ENCODE measurements at regions not wholly inside any gene's neighbourhood (a gene's known extent, or its start where the extent isn't known, plus 50 kb on each side); places are given as distances from the start of the nearest gene placed in this dataset.
"Not testable (repeated sequence)": the region's sequence is repeated elsewhere in the genome, so short reads cannot be mapped to it uniquely, and the experiment has no call there.

- H3K27ac Mint-ChIP-seq: no peak overlapping the region
These were observed 733.5 kb downstream of the ZWINT start for GRCh38 chr10:55627501-55628051.

GRCh38 chr10:55601690-55602478 lies 759.2 kb downstream of the ZWINT start:
- not testable (repeated sequence) for H3K27ac Mint-ChIP-seq; H3K27ac ChIP-seq; H3K36me3 Mint-ChIP-seq; H3K4me1 ChIP-seq; H3K9ac ChIP-seq; H3K36me3 ChIP-seq; H3K9me3 ChIP-seq (ENCODE audit: low read depth); DNase-seq (ENCODE audit: low spot score); H3K4me1 Mint-ChIP-seq; H4K20me1 ChIP-seq (ENCODE audit: low read depth); H3K9me3 Mint-ChIP-seq; H3K79me2 ChIP-seq (ENCODE audit: low read depth); H3F3A ChIP-seq (ENCODE audit: low read depth); H3K27me3 ChIP-seq; H3K27me3 Mint-ChIP-seq (ENCODE audit: insufficient read depth, low read depth)
- peak overlapping the region; percentile 50 for H3K4me3 ChIP-seq
- H3K4me3 Mint-ChIP-seq: peak overlapping the region; percentile 85
- H3K4me2 ChIP-seq: peak overlapping the region; percentile 77
- peak overlapping the region; percentile 76 for H2AFZ ChIP-seq (replicated peaks)

More at GRCh38 chr10:55627501-55628051, 733.5 kb downstream of the ZWINT start:
- Histone ChIP-seq H3K27me3 (peaks cover 13% of the 10 kb centered on the region), H3K79me2 (ENCODE audit: low read depth) (no peaks in the 10 kb centered on the region), H3K4me1 (peaks cover 13% of the 10 kb centered on the region), H3K4me2 (no peak overlapping the region), H4K20me1 (ENCODE audit: low read depth) (peaks cover 4% of the 10 kb centered on the region), H3K9ac (no peak overlapping the region), H2AFZ (replicated peaks) (peak overlapping the region; percentile 95), H3K36me3 (no peaks in the 10 kb centered on the region), H3K27ac (no peak overlapping the region), H3K9me3 (ENCODE audit: low read depth) (no peaks in the 10 kb centered on the region), H3F3A (ENCODE audit: low read depth) (peaks cover 21% of the 10 kb centered on the region), H3K4me3 (peak overlapping the region; percentile 65)
- H3K9me3 Mint-ChIP-seq: no peaks in the 10 kb centered on the region
- H3K27me3 Mint-ChIP-seq (ENCODE audit: insufficient read depth, low read depth): peaks cover 19% of the 10 kb centered on the region
- H3K4me3 Mint-ChIP-seq: no peak overlapping the region
- peaks cover 14% of the 10 kb centered on the region for H3K4me1 Mint-ChIP-seq
- DNase-seq (ENCODE audit: low spot score): peak; percentile 66
- H3K36me3 Mint-ChIP-seq: no peaks in the 10 kb centered on the region
- TF ChIP-seq, protein P1, sequence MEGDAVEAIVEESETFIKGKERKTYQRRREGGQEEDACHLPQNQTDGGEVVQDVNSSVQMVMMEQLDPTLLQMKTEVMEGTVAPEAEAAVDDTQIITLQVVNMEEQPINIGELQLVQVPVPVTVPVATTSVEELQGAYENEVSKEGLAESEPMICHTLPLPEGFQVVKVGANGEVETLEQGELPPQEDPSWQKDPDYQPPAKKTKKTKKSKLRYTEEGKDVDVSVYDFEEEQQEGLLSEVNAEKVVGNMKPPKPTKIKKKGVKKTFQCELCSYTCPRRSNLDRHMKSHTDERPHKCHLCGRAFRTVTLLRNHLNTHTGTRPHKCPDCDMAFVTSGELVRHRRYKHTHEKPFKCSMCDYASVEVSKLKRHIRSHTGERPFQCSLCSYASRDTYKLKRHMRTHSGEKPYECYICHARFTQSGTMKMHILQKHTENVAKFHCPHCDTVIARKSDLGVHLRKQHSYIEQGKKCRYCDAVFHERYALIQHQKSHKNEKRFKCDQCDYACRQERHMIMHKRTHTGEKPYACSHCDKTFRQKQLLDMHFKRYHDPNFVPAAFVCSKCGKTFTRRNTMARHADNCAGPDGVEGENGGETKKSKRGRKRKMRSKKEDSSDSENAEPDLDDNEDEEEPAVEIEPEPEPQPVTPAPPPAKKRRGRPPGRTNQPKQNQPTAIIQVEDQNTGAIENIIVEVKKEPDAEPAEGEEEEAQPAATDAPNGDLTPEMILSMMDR (IDR thresholded peaks at IDR 0.05): no peak
- TF ChIP-seq EZH2 (IDR thresholded peaks at IDR 0.05): no peak
- TF ChIP-seq EZH2phosphoT487 (IDR thresholded peaks at IDR 0.05): no peak

- Mint-ChIP-seq H3K27ac (no peak overlapping the region), H3K36me3 (no peaks in the 10 kb centered on the region), H3K4me1 (peaks cover 7% of the 10 kb centered on the region), H3K4me3 (no peak overlapping the region), H3K27me3 (ENCODE audit: insufficient read depth, low read depth) (no peaks in the 10 kb centered on the region), H3K9me3 (no peaks in the 10 kb centered on the region)
- no peak overlapping the region for H3K4me2 ChIP-seq
- no peaks in the 10 kb centered on the region for H3F3A ChIP-seq (ENCODE audit: low read depth)
- no peaks in the 10 kb centered on the region for H3K36me3 ChIP-seq
- no peak overlapping the region for H3K9ac ChIP-seq
- no peaks in the 10 kb centered on the region for H3K79me2 ChIP-seq (ENCODE audit: low read depth)
- H3K27me3 ChIP-seq: no peaks in the 10 kb centered on the region
- no peak for DNase-seq (ENCODE audit: low spot score)
- no peaks in the 10 kb centered on the region for H4K20me1 ChIP-seq (ENCODE audit: low read depth)
- no peak overlapping the region for H3K4me3 ChIP-seq
- no peaks in the 10 kb centered on the region for H3K9me3 ChIP-seq (ENCODE audit: low read depth)
- H3K27ac ChIP-seq: no peak overlapping the region
- TF ChIP-seq, protein P1 (IDR thresholded peaks at IDR 0.05): no peak
- TF ChIP-seq EZH2 (IDR thresholded peaks at IDR 0.05) (no peak), EZH2phosphoT487 (IDR thresholded peaks at IDR 0.05) (no peak)
- no peak overlapping the region for H2AFZ ChIP-seq (replicated peaks)
- no peaks in the 10 kb centered on the region for H3K4me1 ChIP-seq
These were observed 750.6 kb upstream of the PCDH15 start for GRCh38 chr10:55551603-55552002.

DNA sequence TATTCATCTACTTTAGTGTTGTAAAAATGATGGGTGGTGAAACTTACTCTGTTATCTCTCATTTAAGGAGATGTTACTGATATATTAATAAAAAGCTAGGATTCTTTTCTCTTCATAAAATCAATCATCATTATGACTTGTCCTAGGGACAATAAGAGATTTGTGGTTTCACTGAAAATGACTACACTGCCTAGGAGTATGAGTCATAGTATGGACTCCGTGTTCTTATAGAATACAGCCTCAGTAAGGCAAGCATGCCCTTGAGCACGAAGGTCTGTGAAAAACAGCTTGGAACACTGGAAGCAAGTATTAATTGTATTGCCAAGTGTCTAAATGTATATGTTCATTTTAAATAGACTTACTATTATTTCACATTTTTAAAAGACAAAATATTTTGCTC lies 749.2 kb upstream of the PCDH15 start:
- H3K27me3 Mint-ChIP-seq (ENCODE audit: insufficient read depth, low read depth): no peaks in the 10 kb centered on the region
- peaks cover 7% of the 10 kb centered on the region for H3K4me1 Mint-ChIP-seq
- no peaks in the 10 kb centered on the region for H3K4me1 ChIP-seq
- no peak overlapping the region for H3K4me3 Mint-ChIP-seq
- no peaks in the 10 kb centered on the region for H3F3A ChIP-seq (ENCODE audit: low read depth)
- no peaks in the 10 kb centered on the region for H3K36me3 ChIP-seq
- no peaks in the 10 kb centered on the region for H3K36me3 Mint-ChIP-seq
- H3K9ac ChIP-seq: no peak overlapping the region
- no peak overlapping the region for H3K27ac ChIP-seq
- H3K79me2 ChIP-seq (ENCODE audit: low read depth): no peaks in the 10 kb centered on the region
- H2AFZ ChIP-seq (replicated peaks): no peak overlapping the region
- H3K4me2 ChIP-seq: no peak overlapping the region
- no peaks in the 10 kb centered on the region for H3K27me3 ChIP-seq
- no peak overlapping the region for H3K4me3 ChIP-seq
- no peak overlapping the region for H3K27ac Mint-ChIP-seq
- no peaks in the 10 kb centered on the region for H3K9me3 ChIP-seq (ENCODE audit: low read depth)
- no peak for DNase-seq (ENCODE audit: low spot score)
- H4K20me1 ChIP-seq (ENCODE audit: low read depth): no peaks in the 10 kb centered on the region
- no peaks in the 10 kb centered on the region for H3K9me3 Mint-ChIP-seq
- TF ChIP-seq, protein P1 (IDR thresholded peaks at IDR 0.05): no peak
- TF ChIP-seq EZH2phosphoT487 (IDR thresholded peaks at IDR 0.05) (no peak), EZH2 (IDR thresholded peaks at IDR 0.05) (no peak)

- DNase-seq (ENCODE audit: low spot score); H3K9me3 ChIP-seq (ENCODE audit: low read depth); H3K27ac Mint-ChIP-seq: not testable (repeated sequence)
These were observed 736.5 kb upstream of the PCDH15 start for GRCh38 chr10:55537497-55537896.

More at GRCh38 chr10:55537497-55537896, 736.5 kb upstream of the PCDH15 start:
- H3K36me3 Mint-ChIP-seq; H3K27me3 ChIP-seq; H3K27me3 Mint-ChIP-seq (ENCODE audit: insufficient read depth, low read depth); H3F3A ChIP-seq (ENCODE audit: low read depth); H3K4me3 Mint-ChIP-seq; H4K20me1 ChIP-seq (ENCODE audit: low read depth); H3K36me3 ChIP-seq; H3K4me3 ChIP-seq; H3K4me1 ChIP-seq; H3K4me1 Mint-ChIP-seq; H3K79me2 ChIP-seq (ENCODE audit: low read depth); H2AFZ ChIP-seq (replicated peaks); H3K9ac ChIP-seq; H3K27ac ChIP-seq; H3K4me2 ChIP-seq; H3K9me3 Mint-ChIP-seq: not testable (repeated sequence)

Data from neural progenitor cell (in vitro differentiated cells).